PFSK-1 (cell line): ENCODE measurements at regions not wholly inside any gene's neighbourhood (a gene's known extent, or its start where the extent isn't known, plus 50 kb on each side); places are given as distances from the start of the nearest gene placed in this dataset.

ENCODE experiments used
- FOXP2 ChIP-seq: optimal IDR thresholded peaks from 2 replicates; pipeline ENCODE3; 2011; ENCODE audit warnings: borderline replicate concordance, control low read depth, inconsistent platforms; ENCODE audit not compliant: insufficient read depth; ENCODE audit errors: extremely low read length, extremely low read depth
- POLR2AphosphoS5 ChIP-seq: IDR thresholded peaks from 2 replicates; pipeline ENCODE4 v1.6.1; 2012; ENCODE audit warnings: low read depth, mild to moderate bottlenecking, control low read depth, low read length, moderate library complexity
- SIN3A ChIP-seq: IDR thresholded peaks from 2 replicates; pipeline ENCODE4 v1.6.1; 2012; ENCODE audit warnings: mild to moderate bottlenecking, low read length, moderate library complexity, borderline replicate concordance; ENCODE audit not compliant: insufficient read depth
- TAF1 ChIP-seq: IDR thresholded peaks from 2 replicates; pipeline ENCODE4 v1.6.1; 2012; ENCODE audit warnings: low read length, control low read depth, borderline replicate concordance; ENCODE audit not compliant: insufficient read depth
- TF ChIP-seq, protein P1 (sequence below), 2 experiments: IDR thresholded peaks; 2 replicates each; pipeline versions ENCODE4 v1.6.1 to v1.8.0; 2011 to 2012; ENCODE audit warnings: low read depth in 2 of 2, low read length in 2 of 2, control low read depth in 1 of 2, inconsistent platforms in 1 of 2, mild to moderate bottlenecking in 1 of 2, moderate library complexity in 1 of 2; ENCODE audit not compliant: insufficient read depth in 1 of 2

DNA sequence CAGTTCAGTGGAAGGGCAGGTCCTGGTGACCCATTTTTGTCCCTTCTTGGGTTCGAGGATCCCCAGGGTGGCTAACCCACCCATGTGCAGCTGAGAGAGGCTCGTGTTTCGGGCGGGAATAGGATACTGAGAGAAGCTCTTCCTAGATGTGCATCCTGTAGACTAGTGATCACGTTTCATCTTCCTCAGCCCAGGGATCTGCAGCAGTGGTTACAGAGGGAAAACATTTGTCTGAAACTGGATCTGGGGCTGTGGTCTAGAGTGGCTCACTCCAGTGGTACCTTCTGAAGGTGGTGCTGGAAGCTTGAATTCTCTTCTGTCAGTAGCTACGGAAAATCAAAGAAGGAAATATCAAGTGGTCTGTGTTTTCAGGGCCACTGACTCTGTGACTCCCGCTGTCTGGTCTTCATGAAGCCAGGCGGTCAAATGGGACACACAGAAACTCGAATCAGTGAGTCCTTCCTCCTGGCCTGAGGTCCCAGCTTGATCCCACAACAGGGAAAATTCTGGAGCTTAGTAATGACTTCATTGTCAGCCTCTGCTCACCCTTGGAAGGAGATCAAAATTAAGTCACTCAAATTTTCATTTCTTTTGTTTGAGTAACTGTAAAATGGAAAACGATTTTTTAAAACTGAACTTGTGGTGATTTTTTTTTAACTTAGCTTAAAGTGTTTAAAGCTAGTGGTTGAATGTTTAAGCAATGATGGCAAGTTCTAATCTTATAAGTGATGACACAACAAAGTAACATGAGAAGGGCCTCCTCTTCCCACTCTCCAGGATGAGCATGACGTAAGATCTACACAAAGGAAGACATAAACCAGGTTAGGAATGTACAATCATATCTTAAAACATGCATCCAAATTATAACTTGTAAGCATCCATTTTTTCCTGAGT, 469.3 kb upstream of the KLF6 start:
- TF ChIP-seq, protein P1, sequence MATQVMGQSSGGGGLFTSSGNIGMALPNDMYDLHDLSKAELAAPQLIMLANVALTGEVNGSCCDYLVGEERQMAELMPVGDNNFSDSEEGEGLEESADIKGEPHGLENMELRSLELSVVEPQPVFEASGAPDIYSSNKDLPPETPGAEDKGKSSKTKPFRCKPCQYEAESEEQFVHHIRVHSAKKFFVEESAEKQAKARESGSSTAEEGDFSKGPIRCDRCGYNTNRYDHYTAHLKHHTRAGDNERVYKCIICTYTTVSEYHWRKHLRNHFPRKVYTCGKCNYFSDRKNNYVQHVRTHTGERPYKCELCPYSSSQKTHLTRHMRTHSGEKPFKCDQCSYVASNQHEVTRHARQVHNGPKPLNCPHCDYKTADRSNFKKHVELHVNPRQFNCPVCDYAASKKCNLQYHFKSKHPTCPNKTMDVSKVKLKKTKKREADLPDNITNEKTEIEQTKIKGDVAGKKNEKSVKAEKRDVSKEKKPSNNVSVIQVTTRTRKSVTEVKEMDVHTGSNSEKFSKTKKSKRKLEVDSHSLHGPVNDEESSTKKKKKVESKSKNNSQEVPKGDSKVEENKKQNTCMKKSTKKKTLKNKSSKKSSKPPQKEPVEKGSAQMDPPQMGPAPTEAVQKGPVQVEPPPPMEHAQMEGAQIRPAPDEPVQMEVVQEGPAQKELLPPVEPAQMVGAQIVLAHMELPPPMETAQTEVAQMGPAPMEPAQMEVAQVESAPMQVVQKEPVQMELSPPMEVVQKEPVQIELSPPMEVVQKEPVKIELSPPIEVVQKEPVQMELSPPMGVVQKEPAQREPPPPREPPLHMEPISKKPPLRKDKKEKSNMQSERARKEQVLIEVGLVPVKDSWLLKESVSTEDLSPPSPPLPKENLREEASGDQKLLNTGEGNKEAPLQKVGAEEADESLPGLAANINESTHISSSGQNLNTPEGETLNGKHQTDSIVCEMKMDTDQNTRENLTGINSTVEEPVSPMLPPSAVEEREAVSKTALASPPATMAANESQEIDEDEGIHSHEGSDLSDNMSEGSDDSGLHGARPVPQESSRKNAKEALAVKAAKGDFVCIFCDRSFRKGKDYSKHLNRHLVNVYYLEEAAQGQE (IDR thresholded peaks at IDR 0.05; ENCODE audit: insufficient read depth in 1 of 2, low read depth in 2 of 2, low read length in 2 of 2) = no peak
- TF ChIP-seq TAF1 = no peak

DNA sequence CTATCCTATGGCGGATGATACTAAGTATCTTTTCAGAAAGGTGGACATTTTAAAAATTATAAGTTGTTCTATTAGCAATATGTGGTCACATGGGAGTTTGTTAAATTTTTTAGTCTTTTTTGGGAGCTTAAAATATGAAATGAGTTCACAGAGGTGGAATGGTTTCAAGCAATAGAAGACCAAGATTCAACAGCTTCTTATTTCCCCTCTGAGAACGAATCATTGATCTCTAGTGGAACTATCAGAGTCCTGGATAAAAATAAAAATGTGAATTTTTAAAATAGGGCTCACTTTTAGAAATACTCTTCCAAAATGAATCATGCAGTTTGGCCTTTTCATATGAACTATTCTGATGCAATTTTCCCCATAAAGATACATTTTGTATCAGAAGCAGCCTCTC, 467.7 kb upstream of the KLF6 start:
- TF ChIP-seq FOXP2 (no peak), SIN3A (no peak), TAF1 (no peak), POLR2AphosphoS5 (no peak)
- TF ChIP-seq, protein P1 (IDR thresholded peaks at IDR 0.05; ENCODE audit: insufficient read depth in 1 of 2, low read depth in 2 of 2, low read length in 2 of 2) = no peak

DNA sequence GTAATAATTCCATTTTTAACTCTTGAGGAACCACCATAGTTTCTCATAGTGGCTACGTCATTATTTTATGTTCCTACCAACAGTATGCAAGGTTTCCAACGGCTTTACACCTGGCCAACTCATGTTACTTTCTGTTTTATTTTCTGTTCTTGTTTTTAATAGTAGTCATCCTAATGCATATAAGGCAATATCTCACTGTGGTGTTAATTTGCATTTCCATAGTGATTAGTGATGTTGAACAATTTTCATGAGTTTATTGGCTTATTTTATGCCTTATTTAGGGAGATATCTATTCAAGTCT, 465.5 kb upstream of the KLF6 start:
- TF ChIP-seq SIN3A (no peak), FOXP2 (no peak), POLR2AphosphoS5 (no peak), TAF1 (no peak)
- TF ChIP-seq, protein P1 (IDR thresholded peaks at IDR 0.05; ENCODE audit: insufficient read depth in 1 of 2, low read depth in 2 of 2, low read length in 2 of 2) = no peak

DNA sequence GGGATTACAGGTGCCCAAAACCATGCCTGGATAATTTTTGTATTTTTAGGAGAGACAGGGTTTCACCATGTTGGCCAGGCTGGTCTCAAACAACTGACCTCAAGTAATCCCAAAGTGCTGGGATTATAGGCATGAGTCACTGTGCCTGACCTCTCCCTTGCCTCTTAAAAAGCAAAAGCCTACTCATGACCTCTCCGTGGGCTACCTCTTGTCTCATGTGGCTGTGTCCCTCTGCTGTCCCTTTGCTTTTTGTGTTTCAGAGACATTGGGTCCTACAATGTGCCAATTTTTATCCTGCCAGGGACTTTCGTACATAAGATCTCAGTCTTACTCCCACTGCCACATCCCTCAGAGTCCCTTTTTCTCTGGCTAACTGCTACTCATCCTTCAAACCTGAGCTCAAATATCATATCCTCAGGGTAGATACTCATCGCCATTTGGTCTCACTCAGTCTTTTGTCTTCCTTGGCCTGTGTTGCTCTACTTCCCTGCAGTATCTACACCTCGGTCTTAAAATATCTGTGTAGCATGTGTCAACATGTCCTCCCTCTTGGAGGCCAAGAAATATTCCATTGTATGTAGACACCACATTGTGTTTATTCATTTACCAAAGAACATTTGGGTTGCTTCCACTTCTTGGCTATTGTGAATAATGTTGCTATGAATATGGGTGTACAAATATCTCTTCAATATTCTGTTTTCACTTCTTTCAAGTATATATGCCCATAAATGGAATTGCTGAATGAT, 465.0 kb upstream of the KLF6 start:
- TF ChIP-seq POLR2AphosphoS5 (no peak), TAF1 (no peak), FOXP2 (no peak), SIN3A (no peak)
- TF ChIP-seq, protein P1 (IDR thresholded peaks at IDR 0.05; ENCODE audit: insufficient read depth in 1 of 2, low read depth in 2 of 2, low read length in 2 of 2) = no peak

DNA sequence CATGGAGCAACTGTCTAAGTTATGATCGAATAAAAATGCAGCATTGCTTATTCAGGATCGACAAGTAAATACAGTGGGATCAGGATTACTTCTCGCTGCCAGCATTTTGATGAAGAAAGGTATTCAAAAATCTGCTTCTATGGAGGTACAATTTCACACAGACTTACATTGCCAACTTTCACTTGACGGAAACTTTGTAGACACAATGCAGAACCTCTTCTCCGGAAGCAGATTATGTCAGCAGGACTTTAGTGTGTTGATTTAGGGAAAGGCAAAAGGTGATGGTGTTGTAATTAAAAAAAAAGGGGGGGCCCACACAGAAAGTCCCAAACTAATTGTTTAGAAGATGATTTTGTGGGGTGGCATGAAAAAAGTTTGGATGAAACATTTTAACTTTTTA, 462.4 kb upstream of the KLF6 start:
- no peak for TF ChIP-seq SIN3A
- TF ChIP-seq POLR2AphosphoS5 = no peak
